ENCODE measurements at regions not wholly inside any gene's neighbourhood (a gene's known extent, or its start where the extent isn't known, plus 50 kb on each side); places are given as distances from the start of the nearest gene placed in this dataset.

DNA sequence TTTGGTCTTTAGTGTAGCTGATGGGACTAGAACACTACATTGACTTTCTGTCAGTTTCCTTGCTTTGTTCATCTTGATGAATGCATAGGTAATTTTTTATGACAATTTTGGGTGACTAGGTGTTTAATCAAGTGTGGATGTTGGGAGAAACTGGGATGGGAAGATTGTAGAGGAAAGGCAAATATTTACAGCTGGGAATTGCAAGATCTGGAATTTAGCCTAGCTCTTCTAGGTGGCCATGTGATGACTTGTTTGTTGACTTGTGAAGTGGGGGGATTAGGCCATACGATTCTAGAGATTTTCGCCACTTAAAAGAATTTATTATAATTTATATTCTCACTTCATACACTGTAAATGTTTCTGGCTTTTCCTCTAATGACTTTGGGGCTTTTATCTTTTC, 480.3 kb upstream of the GOT2 start:
- H3K36me3 ChIP-seq, result no peaks in the 10 kb centered on the region
- H3K4me1 ChIP-seq, result no peaks in the 10 kb centered on the region
- H3K27ac ChIP-seq, result no peak overlapping the region
- H3K4me3 ChIP-seq, result no peak overlapping the region
- no peaks in the 10 kb centered on the region for H3K27me3 ChIP-seq
- TF ChIP-seq, protein P1, sequence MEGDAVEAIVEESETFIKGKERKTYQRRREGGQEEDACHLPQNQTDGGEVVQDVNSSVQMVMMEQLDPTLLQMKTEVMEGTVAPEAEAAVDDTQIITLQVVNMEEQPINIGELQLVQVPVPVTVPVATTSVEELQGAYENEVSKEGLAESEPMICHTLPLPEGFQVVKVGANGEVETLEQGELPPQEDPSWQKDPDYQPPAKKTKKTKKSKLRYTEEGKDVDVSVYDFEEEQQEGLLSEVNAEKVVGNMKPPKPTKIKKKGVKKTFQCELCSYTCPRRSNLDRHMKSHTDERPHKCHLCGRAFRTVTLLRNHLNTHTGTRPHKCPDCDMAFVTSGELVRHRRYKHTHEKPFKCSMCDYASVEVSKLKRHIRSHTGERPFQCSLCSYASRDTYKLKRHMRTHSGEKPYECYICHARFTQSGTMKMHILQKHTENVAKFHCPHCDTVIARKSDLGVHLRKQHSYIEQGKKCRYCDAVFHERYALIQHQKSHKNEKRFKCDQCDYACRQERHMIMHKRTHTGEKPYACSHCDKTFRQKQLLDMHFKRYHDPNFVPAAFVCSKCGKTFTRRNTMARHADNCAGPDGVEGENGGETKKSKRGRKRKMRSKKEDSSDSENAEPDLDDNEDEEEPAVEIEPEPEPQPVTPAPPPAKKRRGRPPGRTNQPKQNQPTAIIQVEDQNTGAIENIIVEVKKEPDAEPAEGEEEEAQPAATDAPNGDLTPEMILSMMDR (IDR thresholded peaks at IDR 0.05), result no peak
- TF ChIP-seq POLR2AphosphoS5 (IDR thresholded peaks at IDR 0.05), result no peak
- TF ChIP-seq EP300 (IDR thresholded peaks at IDR 0.05), result no peak
- no peak for TF ChIP-seq POLR2A (IDR thresholded peaks at IDR 0.05)
- no peak for DNase-seq (ENCODE audit: low spot score in 2 of 2)
- no peaks in the 10 kb centered on the region for H3K9me3 ChIP-seq
- 55% methylated on average over 2 of the region's 2 CpGs for WGBS

DNA sequence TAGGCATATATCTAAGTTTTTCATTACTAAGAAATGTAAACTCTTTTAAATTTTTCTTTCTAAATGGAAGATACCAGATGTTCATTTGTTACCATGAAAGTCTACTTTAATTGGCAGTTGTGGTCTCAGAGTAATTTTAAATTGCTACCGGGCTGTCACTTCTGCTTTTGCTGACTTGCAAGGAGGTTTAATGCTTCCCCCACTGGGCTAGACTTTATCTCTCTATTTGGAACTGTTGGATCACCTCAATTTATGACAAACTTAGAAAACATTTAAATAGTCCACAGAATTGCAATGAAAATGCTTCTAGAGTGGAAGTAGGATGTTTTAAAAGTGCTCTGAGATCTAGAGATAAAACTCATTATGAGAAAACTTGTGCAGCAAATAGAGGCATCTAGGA, 479.8 kb upstream of the GOT2 start:
- H3K4me3 ChIP-seq, result no peak overlapping the region
- no peaks in the 10 kb centered on the region for H3K27me3 ChIP-seq
- WGBS, result 47% methylated on average over 1 of the region's 1 CpG
- DNase-seq (ENCODE audit: low spot score in 2 of 2), result no peak
- TF ChIP-seq, protein P1 (IDR thresholded peaks at IDR 0.05), result no peak
- TF ChIP-seq EP300 (IDR thresholded peaks at IDR 0.05), result no peak
- no peak for TF ChIP-seq POLR2AphosphoS5 (IDR thresholded peaks at IDR 0.05)
- no peak for TF ChIP-seq POLR2A (IDR thresholded peaks at IDR 0.05)
- no peak overlapping the region for H3K27ac ChIP-seq
- no peaks in the 10 kb centered on the region for H3K4me1 ChIP-seq
- H3K9me3 ChIP-seq, result no peaks in the 10 kb centered on the region
- no peaks in the 10 kb centered on the region for H3K36me3 ChIP-seq

DNA sequence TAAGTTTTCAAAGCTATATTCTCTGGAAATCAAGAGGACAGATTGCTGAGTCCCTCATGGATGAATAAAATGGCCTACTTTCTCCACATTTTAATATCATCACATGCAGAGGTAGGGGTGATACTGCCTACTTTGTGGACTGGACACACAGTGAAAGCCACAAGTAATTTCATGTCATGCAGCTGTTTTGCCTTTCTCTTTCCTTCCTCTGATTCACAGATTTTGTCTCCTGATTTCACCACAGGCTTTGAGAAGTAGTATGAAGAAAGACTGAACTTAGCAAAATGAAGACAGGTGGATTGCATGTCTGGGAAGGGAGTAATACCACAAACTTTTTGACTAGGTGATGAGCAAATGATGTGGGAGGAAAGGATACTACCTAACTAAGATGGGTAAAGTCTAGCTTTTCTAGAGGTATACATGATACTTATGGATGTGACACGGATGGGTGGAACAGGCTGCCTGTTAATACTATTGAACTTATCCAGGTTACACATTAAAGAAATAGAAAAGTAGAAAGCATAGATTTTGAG, 478.4 kb upstream of the GOT2 start:
- TF ChIP-seq POLR2A (IDR thresholded peaks at IDR 0.05) (no peak), EP300 (IDR thresholded peaks at IDR 0.05) (no peak), POLR2AphosphoS5 (IDR thresholded peaks at IDR 0.05) (no peak)
- TF ChIP-seq, protein P1 (IDR thresholded peaks at IDR 0.05), result no peak
- WGBS, result 97% methylated on average over 1 of the region's 1 CpG

DNA sequence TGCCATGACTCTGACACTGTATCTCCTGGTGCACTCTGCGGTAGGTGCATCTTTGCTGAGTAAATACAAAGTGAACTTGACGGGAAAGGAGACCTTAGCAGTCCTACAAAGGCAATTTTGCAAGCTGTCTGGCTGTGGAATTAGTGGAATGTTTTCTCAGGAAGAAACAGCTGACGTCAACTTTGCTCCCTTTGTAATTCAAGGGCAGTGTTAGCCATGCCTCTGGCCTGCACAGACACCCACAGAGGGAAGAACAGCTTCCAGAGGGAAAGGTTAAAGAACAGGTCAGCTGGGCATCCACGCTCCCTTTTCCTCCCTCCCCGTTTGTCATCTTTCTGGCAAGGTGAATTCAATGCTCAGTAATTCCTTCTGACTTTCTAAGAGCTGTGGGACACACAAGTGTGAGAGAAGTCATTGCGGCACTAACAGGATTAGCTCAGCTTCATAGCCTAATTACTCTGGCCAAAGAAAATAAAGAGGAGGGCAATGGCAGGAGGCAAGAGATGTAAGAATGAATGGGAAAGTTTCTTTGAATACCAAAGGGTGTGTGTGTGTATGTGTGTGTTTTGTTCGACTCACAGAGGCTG, 476.9 kb upstream of the GOT2 start:
- WGBS, result 31% methylated on average over 7 of the region's 7 CpGs
- H3K36me3 ChIP-seq, result no peaks in the 10 kb centered on the region
- H3K27ac ChIP-seq, result no peak overlapping the region
- H3K27me3 ChIP-seq, result no peaks in the 10 kb centered on the region
- TF ChIP-seq POLR2A (IDR thresholded peaks at IDR 0.05) (no peak), EP300 (IDR thresholded peaks at IDR 0.05) (no peak), POLR2AphosphoS5 (IDR thresholded peaks at IDR 0.05) (no peak)
- TF ChIP-seq, protein P1 (IDR thresholded peaks at IDR 0.05), result no peak
- no peaks in the 10 kb centered on the region for H3K4me1 ChIP-seq
- no peak for DNase-seq (ENCODE audit: low spot score in 2 of 2)
- H3K9me3 ChIP-seq, result no peaks in the 10 kb centered on the region
- no peak overlapping the region for H3K4me3 ChIP-seq

More for the DNA sequence above, 478.4 kb upstream of the GOT2 start:
- Histone ChIP-seq H3K27me3 (no peaks in the 10 kb centered on the region), H3K4me1 (no peaks in the 10 kb centered on the region), H3K4me3 (no peak overlapping the region), H3K27ac (no peak overlapping the region), H3K36me3 (no peaks in the 10 kb centered on the region), H3K9me3 (no peaks in the 10 kb centered on the region)
- DNase-seq (ENCODE audit: low spot score in 2 of 2), result no peak

DNA sequence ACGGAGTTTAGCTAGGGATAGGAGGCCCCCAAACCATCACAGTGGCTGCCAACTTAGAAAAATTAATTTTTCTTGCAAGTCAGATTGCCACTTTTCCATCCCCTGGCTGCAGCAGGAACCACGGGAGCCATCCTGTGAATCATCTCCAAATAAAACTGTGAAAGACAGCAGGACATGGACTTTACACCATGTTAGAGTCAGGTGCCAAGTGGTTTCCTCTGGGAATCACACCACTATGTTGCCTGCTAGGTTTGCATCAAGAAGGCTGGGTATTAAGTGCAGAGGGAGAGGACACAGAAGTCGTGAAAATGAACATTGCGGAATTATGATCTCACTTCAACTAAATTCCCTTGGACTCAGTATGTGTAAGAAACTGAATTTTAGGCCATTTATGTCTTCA, 471.3 kb upstream of the GOT2 start:
- Histone ChIP-seq H3K36me3 (no peaks in the 10 kb centered on the region), H3K27ac (no peak overlapping the region), H3K9me3 (no peaks in the 10 kb centered on the region), H3K4me1 (no peaks in the 10 kb centered on the region), H3K4me3 (no peak overlapping the region), H3K27me3 (no peaks in the 10 kb centered on the region)
- no peak for TF ChIP-seq EP300 (IDR thresholded peaks at IDR 0.05)
- TF ChIP-seq POLR2AphosphoS5 (IDR thresholded peaks at IDR 0.05), result no peak
- TF ChIP-seq POLR2A (IDR thresholded peaks at IDR 0.05), result no peak
- TF ChIP-seq, protein P1 (IDR thresholded peaks at IDR 0.05), result no peak
- WGBS, result 85% methylated on average over 4 of the region's 4 CpGs
- DNase-seq (ENCODE audit: low spot score in 2 of 2), result no peak
